G401.6 (cell line): ENCODE measurements at regions not wholly inside any gene's neighbourhood (a gene's known extent, or its start where the extent isn't known, plus 50 kb on each side); places are given as distances from the start of the nearest gene placed in this dataset.
"Not testable (repeated sequence)": the region's sequence is repeated elsewhere in the genome, so short reads cannot be mapped to it uniquely, and the experiment has no call there.

Experiments used
- FAIRE-seq: peaks from 2 replicates; lab custom pipeline; 2012; peaks lifted over from hg19 to GRCh38; lab: Jason Lieb, UNC

GRCh38 chr2:175606010-175606841 is 395.8 kb downstream of the LNPK start:
- no peak for FAIRE-seq

- no peak for FAIRE-seq
These were observed 396.4 kb downstream of the LNPK start for GRCh38 chr2:175605640-175606009.

GRCh38 chr2:175601969-175602368 is 400.1 kb downstream of the LNPK start:
- FAIRE-seq = no peak

GRCh38 chr2:175599966-175600831 is 401.9 kb downstream of the LNPK start:
- no peak for FAIRE-seq

- no peak for FAIRE-seq
These were observed 404.8 kb downstream of the LNPK start for GRCh38 chr2:175597286-175597685.

- FAIRE-seq = no peak
These were observed 406.9 kb downstream of the LNPK start for GRCh38 chr2:175595139-175595538.

GRCh38 chr2:175593686-175594525 is 408.2 kb downstream of the LNPK start:
- FAIRE-seq = not testable (repeated sequence)

- not testable (repeated sequence) for FAIRE-seq
These were observed 406.7 kb upstream of the ATP5MC3 start for GRCh38 chr2:175588213-175588612.

GRCh38 chr2:175585496-175585895 is 404.0 kb upstream of the ATP5MC3 start:
- FAIRE-seq = no peak

GRCh38 chr2:175580652-175581051 is 399.1 kb upstream of the ATP5MC3 start:
- no peak for FAIRE-seq

- FAIRE-seq = no peak
These were observed 398.1 kb upstream of the ATP5MC3 start for GRCh38 chr2:175579646-175580045.

GRCh38 chr2:175577368-175577970 is 396.0 kb upstream of the ATP5MC3 start:
- no peak for FAIRE-seq

- FAIRE-seq = no peak
These were observed 395.4 kb upstream of the ATP5MC3 start for GRCh38 chr2:175576875-175577274.

- no peak for FAIRE-seq
These were observed 394.8 kb upstream of the ATP5MC3 start for GRCh38 chr2:175576270-175576669.

- no peak for FAIRE-seq
These were observed 394.1 kb upstream of the ATP5MC3 start for GRCh38 chr2:175575346-175576258.

GRCh38 chr2:175574069-175574468 is 392.6 kb upstream of the ATP5MC3 start:
- FAIRE-seq = no peak

GRCh38 chr2:175571078-175571653 is 389.7 kb upstream of the ATP5MC3 start:
- FAIRE-seq = no peak

GRCh38 chr2:175568109-175568730 is 386.7 kb upstream of the ATP5MC3 start:
- FAIRE-seq = no peak

GRCh38 chr2:175567435-175568061 is 386.0 kb upstream of the ATP5MC3 start:
- no peak for FAIRE-seq
